ENCODE measurements at regions not wholly inside any gene's neighbourhood (a gene's known extent, or its start where the extent isn't known, plus 50 kb on each side); places are given as distances from the start of the nearest gene placed in this dataset.
"Not testable (repeated sequence)": the region's sequence is repeated elsewhere in the genome, so short reads cannot be mapped to it uniquely, and the experiment has no call there.

- H3K27me3 ChIP-seq (ENCODE audit: control insufficient read depth, insufficient read depth, low read length) = no peaks in the 10 kb centered on the region
- DNase-seq = no peak
- no peak overlapping the region for H3K4me3 ChIP-seq (ENCODE audit: insufficient read depth, low read depth, low read length)
- H3K36me3 ChIP-seq (replicated peaks; ENCODE audit: control insufficient read depth, insufficient read depth, low read length) = no peaks in the 10 kb centered on the region
These were observed 148.8 kb upstream of the NPY start for GRCh38 chr7:24135003-24135817.

- DNase-seq = no peak
These were observed 146.7 kb upstream of the NPY start for GRCh38 chr7:24137338-24137737.

GRCh38 chr7:24138343-24138742 lies 145.6 kb upstream of the NPY start:
- Histone ChIP-seq H3K4me3 (ENCODE audit: insufficient read depth, low read depth, low read length) (no peak overlapping the region), H3K36me3 (replicated peaks; ENCODE audit: control insufficient read depth, insufficient read depth, low read length) (no peaks in the 10 kb centered on the region), H3K27me3 (ENCODE audit: control insufficient read depth, insufficient read depth, low read length) (no peaks in the 10 kb centered on the region)
- no peak for DNase-seq

More at GRCh38 chr7:24137338-24137737, 146.7 kb upstream of the NPY start:
- H3K36me3 ChIP-seq (replicated peaks; ENCODE audit: control insufficient read depth, insufficient read depth, low read length) = no peaks in the 10 kb centered on the region
- no peak overlapping the region for H3K4me3 ChIP-seq (ENCODE audit: insufficient read depth, low read depth, low read length)
- no peaks in the 10 kb centered on the region for H3K27me3 ChIP-seq (ENCODE audit: control insufficient read depth, insufficient read depth, low read length)

GRCh38 chr7:24140001-24140400 lies 144.0 kb upstream of the NPY start:
- DNase-seq = no peak
- H3K36me3 ChIP-seq (replicated peaks; ENCODE audit: control insufficient read depth, insufficient read depth, low read length) = no peaks in the 10 kb centered on the region

GRCh38 chr7:24141874-24142509 lies 142.0 kb upstream of the NPY start:
- Histone ChIP-seq H3K4me3 (ENCODE audit: insufficient read depth, low read depth, low read length) (no peak overlapping the region), H3K27me3 (ENCODE audit: control insufficient read depth, insufficient read depth, low read length) (no peaks in the 10 kb centered on the region), H3K36me3 (replicated peaks; ENCODE audit: control insufficient read depth, insufficient read depth, low read length) (no peaks in the 10 kb centered on the region)
- no peak for DNase-seq

More at GRCh38 chr7:24140001-24140400, 144.0 kb upstream of the NPY start:
- Histone ChIP-seq H3K4me3 (ENCODE audit: insufficient read depth, low read depth, low read length) (no peak overlapping the region), H3K27me3 (ENCODE audit: control insufficient read depth, insufficient read depth, low read length) (no peaks in the 10 kb centered on the region)

GRCh38 chr7:24143547-24143946 lies 140.4 kb upstream of the NPY start:
- H3K36me3 ChIP-seq (replicated peaks; ENCODE audit: control insufficient read depth, insufficient read depth, low read length) = no peaks in the 10 kb centered on the region
- H3K27me3 ChIP-seq (ENCODE audit: control insufficient read depth, insufficient read depth, low read length) = no peaks in the 10 kb centered on the region
- no peak for DNase-seq
- H3K4me3 ChIP-seq (ENCODE audit: insufficient read depth, low read depth, low read length) = no peak overlapping the region

GRCh38 chr7:24151944-24152343 lies 132.0 kb upstream of the NPY start:
- Histone ChIP-seq H3K27me3 (ENCODE audit: control insufficient read depth, insufficient read depth, low read length) (no peaks in the 10 kb centered on the region), H3K4me3 (ENCODE audit: insufficient read depth, low read depth, low read length) (no peak overlapping the region), H3K36me3 (replicated peaks; ENCODE audit: control insufficient read depth, insufficient read depth, low read length) (no peaks in the 10 kb centered on the region)
- DNase-seq = no peak

GRCh38 chr7:24152356-24152755 lies 131.6 kb upstream of the NPY start:
- DNase-seq = no peak
- Histone ChIP-seq H3K27me3 (ENCODE audit: control insufficient read depth, insufficient read depth, low read length) (no peaks in the 10 kb centered on the region), H3K4me3 (ENCODE audit: insufficient read depth, low read depth, low read length) (no peak overlapping the region), H3K36me3 (replicated peaks; ENCODE audit: control insufficient read depth, insufficient read depth, low read length) (no peaks in the 10 kb centered on the region)

GRCh38 chr7:24152877-24153472 lies 131.0 kb upstream of the NPY start:
- H3K36me3 ChIP-seq (replicated peaks; ENCODE audit: control insufficient read depth, insufficient read depth, low read length) = no peaks in the 10 kb centered on the region
- H3K4me3 ChIP-seq (ENCODE audit: insufficient read depth, low read depth, low read length) = no peak overlapping the region
- H3K27me3 ChIP-seq (ENCODE audit: control insufficient read depth, insufficient read depth, low read length) = no peaks in the 10 kb centered on the region
- no peak for DNase-seq

- Histone ChIP-seq H3K4me3 (ENCODE audit: insufficient read depth, low read depth, low read length) (no peak overlapping the region), H3K27me3 (ENCODE audit: control insufficient read depth, insufficient read depth, low read length) (no peaks in the 10 kb centered on the region), H3K36me3 (replicated peaks; ENCODE audit: control insufficient read depth, insufficient read depth, low read length) (no peaks in the 10 kb centered on the region)
- no peak for DNase-seq
These were observed 126.3 kb upstream of the NPY start for GRCh38 chr7:24157666-24158065.

GRCh38 chr7:24158975-24159374 lies 125.0 kb upstream of the NPY start:
- no peak for DNase-seq
- Histone ChIP-seq H3K27me3 (ENCODE audit: control insufficient read depth, insufficient read depth, low read length) (no peaks in the 10 kb centered on the region), H3K4me3 (ENCODE audit: insufficient read depth, low read depth, low read length) (no peak overlapping the region), H3K36me3 (replicated peaks; ENCODE audit: control insufficient read depth, insufficient read depth, low read length) (no peaks in the 10 kb centered on the region)

- Histone ChIP-seq H3K27me3 (ENCODE audit: control insufficient read depth, insufficient read depth, low read length) (no peaks in the 10 kb centered on the region), H3K36me3 (replicated peaks; ENCODE audit: control insufficient read depth, insufficient read depth, low read length) (no peaks in the 10 kb centered on the region)
- DNase-seq = no peak
These were observed 119.6 kb upstream of the NPY start for GRCh38 chr7:24164401-24164800.

GRCh38 chr7:24169077-24169624 lies 114.8 kb upstream of the NPY start:
- no peak for DNase-seq
- H3K36me3 ChIP-seq (replicated peaks; ENCODE audit: control insufficient read depth, insufficient read depth, low read length) = no peaks in the 10 kb centered on the region
- H3K27me3 ChIP-seq (ENCODE audit: control insufficient read depth, insufficient read depth, low read length) = no peaks in the 10 kb centered on the region
- H3K4me3 ChIP-seq (ENCODE audit: insufficient read depth, low read depth, low read length) = no peak overlapping the region

More at GRCh38 chr7:24164401-24164800, 119.6 kb upstream of the NPY start:
- no peak overlapping the region for H3K4me3 ChIP-seq (ENCODE audit: insufficient read depth, low read depth, low read length)

- H3K4me3 ChIP-seq (ENCODE audit: insufficient read depth, low read depth, low read length); DNase-seq: not testable (repeated sequence)
These were observed 112.0 kb upstream of the NPY start for GRCh38 chr7:24171951-24172350.

GRCh38 chr7:24172856-24173255 lies 111.1 kb upstream of the NPY start:
- no peaks in the 10 kb centered on the region for H3K36me3 ChIP-seq (replicated peaks; ENCODE audit: control insufficient read depth, insufficient read depth, low read length)
- no peaks in the 10 kb centered on the region for H3K27me3 ChIP-seq (ENCODE audit: control insufficient read depth, insufficient read depth, low read length)
- DNase-seq = no peak
- H3K4me3 ChIP-seq (ENCODE audit: insufficient read depth, low read depth, low read length) = no peak overlapping the region

More at GRCh38 chr7:24171951-24172350, 112.0 kb upstream of the NPY start:
- not testable (repeated sequence) for H3K36me3 ChIP-seq (replicated peaks; ENCODE audit: control insufficient read depth, insufficient read depth, low read length); H3K27me3 ChIP-seq (ENCODE audit: control insufficient read depth, insufficient read depth, low read length)
